Retinal pigment epithelial cell (primary cell): ENCODE measurements at regions not wholly inside any gene's neighbourhood (a gene's known extent, or its start where the extent isn't known, plus 50 kb on each side); places are given as distances from the start of the nearest gene placed in this dataset.

Source experiments
- DNase-seq: peaks from one replicate; pipeline ENCODE4 v3.0.0-alpha.2; 2010; ENCODE audit warnings: low read depth
- H3K4me3 ChIP-seq: 2 replicates; pipeline ENCODE4 v1.5.1; 2011; ENCODE audit warnings: mild to moderate bottlenecking, low read length, control low read depth, moderate library complexity
- TF ChIP-seq, protein P1 (sequence below): conservative IDR thresholded peaks from 2 replicates; pipeline ENCODE4 v1.5.1; 2011; ENCODE audit warnings: low read depth, low read length, control low read depth, inconsistent platforms

DNA sequence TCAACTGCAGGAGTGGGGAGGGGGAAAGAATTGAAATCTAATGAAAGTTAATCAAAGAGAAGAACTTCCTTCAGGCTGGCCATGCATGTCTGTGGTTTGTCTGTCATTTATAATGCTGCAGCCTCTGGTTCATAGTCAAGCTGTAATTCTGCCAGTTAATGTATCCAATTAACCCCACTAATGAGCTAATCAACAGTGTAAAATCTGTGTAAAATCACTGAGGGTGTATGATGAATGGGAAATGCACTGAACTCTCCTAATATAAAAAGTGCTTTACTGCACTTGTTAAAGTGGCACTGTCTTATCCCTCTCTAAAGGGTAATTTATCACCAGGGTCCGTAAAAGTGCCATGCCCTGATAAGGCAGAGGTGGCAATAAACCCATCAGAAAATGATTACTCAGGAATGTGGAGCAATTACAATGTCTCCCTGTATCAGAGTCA lies 798.1 kb downstream of the PDHA2 start:
- TF ChIP-seq, protein P1, sequence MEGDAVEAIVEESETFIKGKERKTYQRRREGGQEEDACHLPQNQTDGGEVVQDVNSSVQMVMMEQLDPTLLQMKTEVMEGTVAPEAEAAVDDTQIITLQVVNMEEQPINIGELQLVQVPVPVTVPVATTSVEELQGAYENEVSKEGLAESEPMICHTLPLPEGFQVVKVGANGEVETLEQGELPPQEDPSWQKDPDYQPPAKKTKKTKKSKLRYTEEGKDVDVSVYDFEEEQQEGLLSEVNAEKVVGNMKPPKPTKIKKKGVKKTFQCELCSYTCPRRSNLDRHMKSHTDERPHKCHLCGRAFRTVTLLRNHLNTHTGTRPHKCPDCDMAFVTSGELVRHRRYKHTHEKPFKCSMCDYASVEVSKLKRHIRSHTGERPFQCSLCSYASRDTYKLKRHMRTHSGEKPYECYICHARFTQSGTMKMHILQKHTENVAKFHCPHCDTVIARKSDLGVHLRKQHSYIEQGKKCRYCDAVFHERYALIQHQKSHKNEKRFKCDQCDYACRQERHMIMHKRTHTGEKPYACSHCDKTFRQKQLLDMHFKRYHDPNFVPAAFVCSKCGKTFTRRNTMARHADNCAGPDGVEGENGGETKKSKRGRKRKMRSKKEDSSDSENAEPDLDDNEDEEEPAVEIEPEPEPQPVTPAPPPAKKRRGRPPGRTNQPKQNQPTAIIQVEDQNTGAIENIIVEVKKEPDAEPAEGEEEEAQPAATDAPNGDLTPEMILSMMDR = no peak
- no peak for DNase-seq
- no peak overlapping the region for H3K4me3 ChIP-seq

DNA sequence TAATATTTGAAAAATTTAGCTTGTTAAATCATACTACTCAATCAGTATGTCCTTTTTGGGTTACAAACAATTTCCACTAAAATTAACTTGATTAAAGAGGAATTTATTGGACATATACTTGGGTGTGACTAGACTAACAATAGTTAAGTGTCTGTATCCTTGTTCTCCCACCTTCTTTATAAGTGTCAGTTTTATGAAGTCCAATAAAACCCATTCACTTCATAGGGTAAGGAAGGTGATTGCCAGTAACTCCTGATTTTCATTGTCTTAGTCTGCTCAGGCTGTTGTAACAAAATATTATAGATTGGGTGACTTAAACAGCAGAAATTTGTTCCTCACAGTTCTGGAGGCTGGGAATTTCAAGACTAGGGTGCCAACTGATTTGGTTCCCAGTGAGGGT lies 800.0 kb downstream of the PDHA2 start:
- no peak overlapping the region for H3K4me3 ChIP-seq
- TF ChIP-seq, protein P1 = no peak
- DNase-seq = no peak

DNA sequence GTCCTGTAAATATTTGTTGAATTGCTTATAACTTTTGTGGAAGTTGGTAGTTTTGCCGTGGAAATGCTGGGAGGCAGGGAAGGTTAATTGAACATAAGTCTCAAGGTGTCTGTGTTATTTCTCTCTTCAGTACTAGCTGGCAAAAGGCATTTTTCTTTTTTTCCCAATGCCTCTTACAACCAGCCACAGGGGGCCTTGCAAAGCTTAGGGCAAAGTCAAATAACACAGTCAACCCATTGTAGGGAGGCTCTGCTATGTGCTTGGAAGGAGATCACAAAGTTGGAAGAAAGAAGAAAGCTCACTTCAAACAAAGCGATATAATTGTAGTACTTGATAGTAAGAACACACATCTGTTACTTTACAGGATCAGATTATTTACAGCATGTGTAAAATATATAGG lies 802.6 kb downstream of the PDHA2 start:
- no peak for DNase-seq
- TF ChIP-seq, protein P1 = no peak
- no peak overlapping the region for H3K4me3 ChIP-seq

DNA sequence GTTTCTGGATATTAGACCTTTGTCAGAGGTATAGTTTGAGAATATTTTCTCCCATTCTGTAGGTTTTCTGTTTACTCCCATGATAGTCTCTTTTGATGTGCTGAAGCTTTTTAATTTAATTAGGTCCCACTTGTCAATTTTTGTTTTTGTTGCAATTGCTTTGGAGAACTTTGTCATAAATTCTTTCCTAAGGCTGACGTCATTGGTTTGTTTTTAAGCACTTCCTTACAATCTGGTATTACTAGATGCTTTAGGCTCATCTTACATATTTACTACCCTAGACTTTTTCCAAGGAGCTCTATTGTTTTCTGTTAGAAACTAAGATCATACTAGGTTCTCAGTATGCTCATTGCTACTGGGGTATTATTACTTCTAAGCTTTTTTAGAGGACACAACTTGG lies 806.3 kb downstream of the PDHA2 start:
- TF ChIP-seq, protein P1 = no peak
- DNase-seq = no peak
- no peak overlapping the region for H3K4me3 ChIP-seq

DNA sequence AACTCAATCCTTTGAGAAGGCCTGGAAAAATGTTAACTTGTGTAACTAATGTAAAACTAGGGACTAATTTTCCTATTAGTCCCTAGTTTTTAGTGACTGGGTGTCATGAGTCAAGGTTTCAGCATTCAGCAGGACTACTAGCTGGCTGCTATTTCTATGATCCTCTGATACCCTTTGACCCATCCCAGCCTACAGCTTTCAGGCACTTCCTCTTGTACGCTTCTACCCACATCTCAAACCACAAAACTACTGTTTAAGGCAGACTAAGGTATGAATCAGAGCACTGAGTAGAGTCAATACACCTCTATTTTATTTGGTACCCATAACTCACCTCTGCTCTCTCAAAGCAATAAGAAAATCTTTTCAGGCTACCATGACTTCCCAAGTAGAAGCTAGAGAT lies 809.6 kb downstream of the PDHA2 start:
- DNase-seq = peak; percentile 51
- H3K4me3 ChIP-seq = no peak overlapping the region
- TF ChIP-seq, protein P1 = no peak

DNA sequence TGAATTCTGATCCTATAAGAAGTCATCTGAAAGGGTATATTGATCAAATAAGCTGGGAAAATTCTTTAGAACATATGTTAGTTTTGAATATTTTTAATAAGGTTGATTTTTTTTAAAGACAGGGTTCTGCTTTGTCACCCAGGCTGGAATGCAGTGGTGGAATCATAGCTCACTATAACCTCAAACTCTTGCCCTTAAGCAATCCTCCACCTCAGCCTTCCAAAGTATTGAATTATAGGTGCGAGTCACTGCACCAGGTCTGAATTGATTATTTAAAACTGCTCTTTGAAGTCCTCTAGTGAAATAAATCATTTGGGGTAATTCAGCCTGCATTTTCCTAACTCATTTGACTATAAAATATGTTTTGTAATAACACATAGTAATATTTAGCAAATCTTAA lies 812.3 kb downstream of the PDHA2 start:
- no peak for DNase-seq
- TF ChIP-seq, protein P1 = no peak
- no peak overlapping the region for H3K4me3 ChIP-seq

DNA sequence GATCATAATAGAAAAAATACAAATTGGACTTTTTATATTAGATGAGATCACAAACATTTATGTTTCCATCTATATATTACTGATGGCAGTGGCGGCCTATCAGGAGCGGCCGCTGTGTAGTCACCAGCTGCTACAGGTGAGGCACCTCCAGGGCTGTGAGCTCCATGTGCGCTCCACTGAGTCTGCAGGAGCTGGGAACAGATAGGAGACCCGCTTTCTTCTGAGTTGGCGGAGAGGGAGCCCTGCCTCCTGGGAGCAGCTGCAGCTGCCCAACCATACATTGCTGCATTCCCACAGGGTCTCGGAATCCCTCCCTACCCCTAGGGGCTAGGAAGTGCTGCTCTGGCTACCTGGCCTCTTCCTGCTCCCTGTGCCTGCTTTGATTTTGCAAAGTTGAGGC lies 812.9 kb downstream of the PDHA2 start:
- DNase-seq = no peak
- no peak overlapping the region for H3K4me3 ChIP-seq
- TF ChIP-seq, protein P1 = no peak
